ENCODE measurements at regions not wholly inside any gene's neighbourhood (a gene's known extent, or its start where the extent isn't known, plus 50 kb on each side); places are given as distances from the start of the nearest gene placed in this dataset.

DNA sequence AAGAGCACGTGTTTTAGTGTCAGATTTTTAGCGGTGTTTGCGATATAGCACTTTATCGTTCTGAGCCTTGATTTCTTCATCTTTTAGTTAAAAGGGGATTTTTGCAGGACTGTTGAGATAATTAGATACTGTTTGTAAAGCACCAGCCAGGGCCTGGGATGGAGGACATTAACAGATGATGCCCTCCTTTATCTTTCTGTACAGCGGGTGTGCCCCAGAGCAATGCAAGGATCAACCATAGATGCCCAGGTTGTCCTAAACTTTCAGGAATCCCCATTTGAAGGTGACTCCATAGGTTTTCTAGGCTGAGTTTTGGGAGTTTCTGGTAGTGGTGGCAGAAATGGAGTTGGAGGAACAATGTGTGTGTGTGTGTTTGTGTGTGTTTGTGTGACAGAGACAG, 97.0 kb upstream of the SPRED2 start:
- Histone ChIP-seq H3K27ac (ENCODE audit: extremely low read depth, low read depth, low read length) (no peak overlapping the region), H3K9me3 (ENCODE audit: control insufficient read depth, insufficient read depth, low read depth, low read length) (no peaks in the 10 kb centered on the region), H3K4me3 (ENCODE audit: low read depth, low read length) (no peak overlapping the region), H3K4me1 (ENCODE audit: control insufficient read depth, insufficient read depth, low read length) (no peaks in the 10 kb centered on the region), H3K36me3 (ENCODE audit: control insufficient read depth in 2 of 2, insufficient read depth in 1 of 2, low read length in 2 of 2) (no peaks in the 10 kb centered on the region)
- POLR2A ChIA-PET, result no interaction called here
- CTCF ChIA-PET, result no interaction called here
- TF ChIP-seq ZSCAN5A (tag by site-specific recombination; IDR thresholded peaks at IDR 0.05), result no peak

DNA sequence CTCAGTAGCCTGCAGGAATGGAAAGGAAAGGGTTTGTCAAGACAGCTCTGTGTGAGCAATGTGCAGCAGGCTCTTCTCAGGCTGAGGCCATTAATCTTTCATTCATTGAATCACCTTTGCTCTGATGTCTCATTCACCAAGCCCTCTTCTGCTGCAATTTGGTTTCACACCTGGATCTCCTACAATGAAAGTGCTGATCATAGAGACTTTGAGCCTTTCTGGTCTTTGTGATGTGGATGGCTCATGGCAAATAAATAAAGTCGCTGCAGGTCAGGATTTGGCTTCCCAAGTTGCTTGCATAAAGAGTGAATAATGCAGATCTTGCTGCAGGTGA, 95.8 kb upstream of the SPRED2 start:
- POLR2A ChIA-PET, result no interaction called here

GRCh38 chr2:65527451-65528240, 95.2 kb upstream of the SPRED2 start:
- no peak overlapping the region for H3K27ac ChIP-seq (ENCODE audit: extremely low read depth, low read depth, low read length)
- no peaks in the 10 kb centered on the region for H3K4me1 ChIP-seq (ENCODE audit: control insufficient read depth, insufficient read depth, low read length)
- POLR2A ChIA-PET, result no interaction called here
- no peaks in the 10 kb centered on the region for H3K9me3 ChIP-seq (ENCODE audit: control insufficient read depth, insufficient read depth, low read depth, low read length)
- H3K36me3 ChIP-seq (ENCODE audit: control insufficient read depth in 2 of 2, insufficient read depth in 1 of 2, low read length in 2 of 2), result no peaks in the 10 kb centered on the region
- CTCF ChIA-PET, result no interaction called here
- no peak overlapping the region for H3K4me3 ChIP-seq (ENCODE audit: low read depth, low read length)
- TF ChIP-seq ZNF423 (tag by site-specific recombination; IDR thresholded peaks at IDR 0.05) (no peak), KLF7 (tag by site-specific recombination; IDR thresholded peaks at IDR 0.05; ENCODE audit: borderline replicate concordance) (no peak), ZNF776 (tag by site-specific recombination; IDR thresholded peaks at IDR 0.05; ENCODE audit: borderline replicate concordance) (no peak), GLI2 (tag by site-specific recombination; IDR thresholded peaks at IDR 0.05; ENCODE audit: borderline replicate concordance, low read depth) (no peak), ZBTB8A (tag by site-specific recombination; IDR thresholded peaks at IDR 0.05) (no peak), ZNF24 (tag by site-specific recombination; IDR thresholded peaks at IDR 0.05) (no peak), ZNF311 (tag by site-specific recombination; IDR thresholded peaks at IDR 0.05; ENCODE audit: borderline replicate concordance) (no peak), ZNF510 (tag by site-specific recombination; IDR thresholded peaks at IDR 0.05; ENCODE audit: insufficient replicate concordance) (no peak), ZNF792 (tag by site-specific recombination; IDR thresholded peaks at IDR 0.05) (no peak)

More for the DNA sequence above, 95.8 kb upstream of the SPRED2 start:
- TF ChIP-seq MEIS1 (CRISPR knock-in tag; IDR thresholded peaks at IDR 0.05; ENCODE audit: borderline replicate concordance) (no peak), ZSCAN16 (tag by site-specific recombination; IDR thresholded peaks at IDR 0.05) (no peak), INSM2 (tag by site-specific recombination; IDR thresholded peaks at IDR 0.05) (no peak)
- Histone ChIP-seq H3K27ac (ENCODE audit: extremely low read depth, low read depth, low read length) (no peak overlapping the region), H3K4me3 (ENCODE audit: low read depth, low read length) (no peak overlapping the region), H3K36me3 (ENCODE audit: control insufficient read depth in 2 of 2, insufficient read depth in 1 of 2, low read length in 2 of 2) (no peaks in the 10 kb centered on the region), H3K4me1 (ENCODE audit: control insufficient read depth, insufficient read depth, low read length) (no peaks in the 10 kb centered on the region), H3K9me3 (ENCODE audit: control insufficient read depth, insufficient read depth, low read depth, low read length) (no peaks in the 10 kb centered on the region)
- CTCF ChIA-PET, result no interaction called here

- ChIA-PET POLR2A (interaction anchor here (1.2 kb wide), 2 partner anchors 10 to 95 kb away, joined by 3 to 4 read pairs; no protein-coding TSS in a partner anchor), CTCF (interaction anchor here (0.6 to 0.7 kb wide), 2 partner anchors 14 to 42 kb away, joined by 4 to 7 read pairs; no protein-coding TSS in a partner anchor)
- no peaks in the 10 kb centered on the region for H3K36me3 ChIP-seq (ENCODE audit: control insufficient read depth in 2 of 2, insufficient read depth in 1 of 2, low read length in 2 of 2)
- TF ChIP-seq GFI1B (tag by site-specific recombination; IDR thresholded peaks at IDR 0.05) (no peak), ZNF416 (tag by site-specific recombination; IDR thresholded peaks at IDR 0.05) (no peak), IKZF3 (tag by site-specific recombination; IDR thresholded peaks at IDR 0.05) (no peak), ZNF837 (tag by site-specific recombination; IDR thresholded peaks at IDR 0.05) (no peak), ZNF184 (tag by site-specific recombination; IDR thresholded peaks at IDR 0.05) (no peak), ZNF341 (tag by site-specific recombination; IDR thresholded peaks at IDR 0.05; ENCODE audit: low read depth) (no peak)
- TF ChIP-seq, protein P1, sequence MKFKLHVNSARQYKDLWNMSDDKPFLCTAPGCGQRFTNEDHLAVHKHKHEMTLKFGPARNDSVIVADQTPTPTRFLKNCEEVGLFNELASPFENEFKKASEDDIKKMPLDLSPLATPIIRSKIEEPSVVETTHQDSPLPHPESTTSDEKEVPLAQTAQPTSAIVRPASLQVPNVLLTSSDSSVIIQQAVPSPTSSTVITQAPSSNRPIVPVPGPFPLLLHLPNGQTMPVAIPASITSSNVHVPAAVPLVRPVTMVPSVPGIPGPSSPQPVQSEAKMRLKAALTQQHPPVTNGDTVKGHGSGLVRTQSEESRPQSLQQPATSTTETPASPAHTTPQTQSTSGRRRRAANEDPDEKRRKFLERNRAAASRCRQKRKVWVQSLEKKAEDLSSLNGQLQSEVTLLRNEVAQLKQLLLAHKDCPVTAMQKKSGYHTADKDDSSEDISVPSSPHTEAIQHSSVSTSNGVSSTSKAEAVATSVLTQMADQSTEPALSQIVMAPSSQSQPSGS (tag by site-specific recombination; IDR thresholded peaks at IDR 0.05; ENCODE audit: low read depth), result no peak
- TF ChIP-seq, protein P2, sequence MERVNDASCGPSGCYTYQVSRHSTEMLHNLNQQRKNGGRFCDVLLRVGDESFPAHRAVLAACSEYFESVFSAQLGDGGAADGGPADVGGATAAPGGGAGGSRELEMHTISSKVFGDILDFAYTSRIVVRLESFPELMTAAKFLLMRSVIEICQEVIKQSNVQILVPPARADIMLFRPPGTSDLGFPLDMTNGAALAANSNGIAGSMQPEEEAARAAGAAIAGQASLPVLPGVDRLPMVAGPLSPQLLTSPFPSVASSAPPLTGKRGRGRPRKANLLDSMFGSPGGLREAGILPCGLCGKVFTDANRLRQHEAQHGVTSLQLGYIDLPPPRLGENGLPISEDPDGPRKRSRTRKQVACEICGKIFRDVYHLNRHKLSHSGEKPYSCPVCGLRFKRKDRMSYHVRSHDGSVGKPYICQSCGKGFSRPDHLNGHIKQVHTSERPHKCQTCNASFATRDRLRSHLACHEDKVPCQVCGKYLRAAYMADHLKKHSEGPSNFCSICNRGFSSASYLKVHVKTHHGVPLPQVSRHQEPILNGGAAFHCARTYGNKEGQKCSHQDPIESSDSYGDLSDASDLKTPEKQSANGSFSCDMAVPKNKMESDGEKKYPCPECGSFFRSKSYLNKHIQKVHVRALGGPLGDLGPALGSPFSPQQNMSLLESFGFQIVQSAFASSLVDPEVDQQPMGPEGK (tag by site-specific recombination; IDR thresholded peaks at IDR 0.05), result no peak
These were observed 93.3 kb upstream of the SPRED2 start for GRCh38 chr2:65525616-65526231.

More at GRCh38 chr2:65525616-65526231, 93.3 kb upstream of the SPRED2 start:
- Histone ChIP-seq H3K27ac (ENCODE audit: extremely low read depth, low read depth, low read length) (no peak overlapping the region), H3K4me3 (ENCODE audit: low read depth, low read length) (no peak overlapping the region), H3K9me3 (ENCODE audit: control insufficient read depth, insufficient read depth, low read depth, low read length) (no peaks in the 10 kb centered on the region), H3K4me1 (ENCODE audit: control insufficient read depth, insufficient read depth, low read length) (no peaks in the 10 kb centered on the region)
